ENCODE measurements at regions not wholly inside any gene's neighbourhood (a gene's known extent, or its start where the extent isn't known, plus 50 kb on each side); places are given as distances from the start of the nearest gene placed in this dataset.

DNA sequence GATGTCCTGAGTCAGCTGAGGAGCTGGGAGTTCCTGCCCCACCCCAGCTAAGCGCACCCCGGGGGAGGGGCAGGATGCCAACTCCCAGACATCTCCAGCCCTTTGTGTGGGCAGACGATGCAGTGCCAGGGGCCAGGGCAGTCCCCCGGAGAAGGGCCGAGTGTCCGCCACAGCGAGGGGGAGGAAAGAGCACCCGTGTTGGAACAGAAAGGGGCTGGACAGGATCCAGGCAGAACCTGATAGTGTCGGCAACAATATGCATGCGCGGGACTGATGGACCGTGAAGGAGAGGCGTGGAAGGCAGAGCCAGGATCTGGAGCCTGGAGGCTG, 1434.7 kb downstream of the BRD1 start:
- Histone ChIP-seq H3K36me3 (ENCODE audit: control insufficient read depth, insufficient read depth, low read length) (no peaks in the 10 kb centered on the region), H3K4me3 (ENCODE audit: low read depth in 2 of 2, low read length in 2 of 2) (no peak overlapping the region), H3K4me1 (ENCODE audit: control insufficient read depth, insufficient read depth, low read length) (no peaks in the 10 kb centered on the region), H3K9me3 (ENCODE audit: control insufficient read depth, insufficient read depth, low read depth, low read length) (no peaks in the 10 kb centered on the region), H3K27ac (ENCODE audit: low read length) (no peak overlapping the region), H3K27me3 (ENCODE audit: control insufficient read depth, insufficient read depth, low read length) (no peaks in the 10 kb centered on the region)
- in situ Hi-C loops (cut with HindIII; ENCODE audit: low pct_unique_long_range_greater_than_20kb, low sequenced_read_pairs) (no loop called here), intact Hi-C loops (cut with micrococcal nuclease; ENCODE audit: unreplicated experiment) (no loop called here)
- DNase-seq (ENCODE audit: low read depth, low spot score) (no peak), ATAC-seq (no peak)
- TF ChIP-seq REST (IDR thresholded peaks at IDR 0.05; ENCODE audit: insufficient read depth in 1 of 2, low read depth in 2 of 2, low read length in 1 of 2) (no peak), TCF7L2 (IDR thresholded peaks at IDR 0.05; ENCODE audit: low read depth, low read length) (no peak)
- ChIA-PET POLR2A (no interaction called here), CTCF (no interaction called here)
- BruUV-seq (replicated peaks) = no TSS peak

GRCh38 chr22:48391820-48392219, 1435.9 kb downstream of the BRD1 start:
- CTCF ChIA-PET = no interaction called here
- intact Hi-C loops (cut with micrococcal nuclease; ENCODE audit: unreplicated experiment) (no loop called here), in situ Hi-C loops (cut with HindIII; ENCODE audit: low pct_unique_long_range_greater_than_20kb, low sequenced_read_pairs) (no loop called here)
- POLR2A ChIA-PET = no interaction called here
- TF ChIP-seq, protein P1, sequence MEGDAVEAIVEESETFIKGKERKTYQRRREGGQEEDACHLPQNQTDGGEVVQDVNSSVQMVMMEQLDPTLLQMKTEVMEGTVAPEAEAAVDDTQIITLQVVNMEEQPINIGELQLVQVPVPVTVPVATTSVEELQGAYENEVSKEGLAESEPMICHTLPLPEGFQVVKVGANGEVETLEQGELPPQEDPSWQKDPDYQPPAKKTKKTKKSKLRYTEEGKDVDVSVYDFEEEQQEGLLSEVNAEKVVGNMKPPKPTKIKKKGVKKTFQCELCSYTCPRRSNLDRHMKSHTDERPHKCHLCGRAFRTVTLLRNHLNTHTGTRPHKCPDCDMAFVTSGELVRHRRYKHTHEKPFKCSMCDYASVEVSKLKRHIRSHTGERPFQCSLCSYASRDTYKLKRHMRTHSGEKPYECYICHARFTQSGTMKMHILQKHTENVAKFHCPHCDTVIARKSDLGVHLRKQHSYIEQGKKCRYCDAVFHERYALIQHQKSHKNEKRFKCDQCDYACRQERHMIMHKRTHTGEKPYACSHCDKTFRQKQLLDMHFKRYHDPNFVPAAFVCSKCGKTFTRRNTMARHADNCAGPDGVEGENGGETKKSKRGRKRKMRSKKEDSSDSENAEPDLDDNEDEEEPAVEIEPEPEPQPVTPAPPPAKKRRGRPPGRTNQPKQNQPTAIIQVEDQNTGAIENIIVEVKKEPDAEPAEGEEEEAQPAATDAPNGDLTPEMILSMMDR (IDR thresholded peaks at IDR 0.05) = no peak
- TF ChIP-seq REST (IDR thresholded peaks at IDR 0.05; ENCODE audit: insufficient read depth in 1 of 2, low read depth in 2 of 2, low read length in 1 of 2) (no peak), POLR2AphosphoS5 (IDR thresholded peaks at IDR 0.05; ENCODE audit: low read depth, low read length) (no peak), TCF7L2 (IDR thresholded peaks at IDR 0.05; ENCODE audit: low read depth, low read length) (no peak), SIN3A (IDR thresholded peaks at IDR 0.05; ENCODE audit: borderline replicate concordance, insufficient read depth, low read depth, low read length) (no peak)
- Histone ChIP-seq H3K27ac (ENCODE audit: low read length) (no peak overlapping the region), H3K4me3 (ENCODE audit: low read depth in 2 of 2, low read length in 2 of 2) (no peak overlapping the region), H3K36me3 (ENCODE audit: control insufficient read depth, insufficient read depth, low read length) (no peaks in the 10 kb centered on the region), H3K9me3 (ENCODE audit: control insufficient read depth, insufficient read depth, low read depth, low read length) (no peaks in the 10 kb centered on the region), H3K27me3 (ENCODE audit: control insufficient read depth, insufficient read depth, low read length) (no peaks in the 10 kb centered on the region), H3K4me1 (ENCODE audit: control insufficient read depth, insufficient read depth, low read length) (no peaks in the 10 kb centered on the region)
- no TSS peak for BruUV-seq (replicated peaks)
- DNase-seq (ENCODE audit: low read depth, low spot score) (no peak), ATAC-seq (no peak)

All from Panc1 (cell line).